ENCODE measurements at regions not wholly inside any gene's neighbourhood (a gene's known extent, or its start where the extent isn't known, plus 50 kb on each side); places are given as distances from the start of the nearest gene placed in this dataset.

DNA sequence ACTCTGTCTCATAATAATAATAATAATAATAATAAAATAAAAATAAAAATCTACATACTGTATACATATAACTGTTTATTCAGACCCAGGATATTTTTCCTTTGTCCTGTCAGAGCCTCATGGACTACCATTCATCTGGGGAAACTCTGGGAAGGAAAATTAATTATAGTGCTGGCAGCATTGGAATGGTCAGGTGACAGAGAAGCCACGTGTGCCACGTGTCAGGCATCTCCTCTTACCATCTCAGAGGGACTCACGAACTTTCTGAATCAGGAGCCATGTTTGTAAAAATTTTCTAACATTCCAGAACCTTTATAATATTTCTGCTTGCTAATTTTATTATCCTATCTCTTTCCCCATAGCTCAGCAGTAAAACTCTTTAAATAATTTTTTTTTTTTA is 97.8 kb upstream of the HNRNPU start:
- Mint-ChIP-seq H3K27ac (no peak overlapping the region), H3K27me3 (peaks cover 3% of the 10 kb centered on the region), H3K4me1 (peaks cover 14% of the 10 kb centered on the region), H3K36me3 (ENCODE audit: low read depth) (no peaks in the 10 kb centered on the region), H3K4me3 (no peak overlapping the region), H3K9me3 (no peaks in the 10 kb centered on the region)
- no peak for DNase-seq
- ChIA-PET POLR2A (no interaction called here), CTCF (no interaction called here)

DNA sequence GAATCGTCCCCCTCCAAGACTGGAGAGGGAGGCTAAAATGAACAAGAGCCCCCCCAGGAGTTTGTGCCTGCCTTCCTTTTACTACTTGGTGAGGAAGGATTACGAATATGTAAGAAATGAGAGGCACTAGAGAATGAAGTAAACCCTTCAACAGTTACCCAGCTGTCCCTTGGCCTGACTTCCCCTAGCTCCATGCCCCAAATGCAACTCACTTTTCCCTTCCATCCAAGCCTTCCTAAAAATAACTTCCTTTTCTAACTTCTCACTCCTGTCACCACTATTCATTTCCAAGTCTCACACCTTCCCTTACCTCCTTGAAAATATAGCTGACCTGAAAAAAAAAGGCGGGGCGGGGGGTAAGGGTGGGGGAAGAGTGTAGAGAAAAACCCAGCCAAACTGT is 96.6 kb upstream of the HNRNPU start:
- CTCF ChIA-PET, result interaction anchor here (0.6 kb wide), 1 partner anchor 24 kb away, joined by 3 read pairs; no protein-coding TSS in a partner anchor
- no peaks in the 10 kb centered on the region for H3K9me3 Mint-ChIP-seq
- no peak overlapping the region for H3K4me3 Mint-ChIP-seq
- POLR2A ChIA-PET, result no interaction called here
- no peak overlapping the region for H3K27ac Mint-ChIP-seq
- peaks cover 14% of the 10 kb centered on the region for H3K4me1 Mint-ChIP-seq
- peaks cover 3% of the 10 kb centered on the region for H3K27me3 Mint-ChIP-seq
- no peak for DNase-seq
- no peaks in the 10 kb centered on the region for H3K36me3 Mint-ChIP-seq (ENCODE audit: low read depth)

DNA sequence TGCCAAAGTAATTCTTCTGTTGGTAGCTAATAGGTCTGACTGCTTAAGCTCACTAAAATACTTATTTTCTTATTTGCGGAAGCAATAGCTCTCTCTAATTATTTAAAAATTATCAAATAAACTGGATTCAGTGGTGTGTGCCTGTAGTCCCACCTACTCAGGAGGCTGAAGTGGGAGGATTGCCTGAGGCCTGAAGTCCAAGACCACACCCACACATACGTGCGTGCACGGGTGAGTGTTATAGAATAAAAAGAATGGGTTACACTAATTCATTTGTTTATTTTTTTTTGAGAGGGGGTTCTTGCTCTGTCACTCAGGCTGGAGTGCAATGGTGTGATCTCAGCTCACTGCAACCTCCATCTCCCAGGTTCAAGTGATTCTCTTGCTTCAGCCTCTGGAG is 94.2 kb upstream of the HNRNPU start:
- no peak for DNase-seq
- peaks cover 3% of the 10 kb centered on the region for H3K27me3 Mint-ChIP-seq
- POLR2A ChIA-PET, result no interaction called here
- H3K4me1 Mint-ChIP-seq, result peaks cover 5% of the 10 kb centered on the region
- no peaks in the 10 kb centered on the region for H3K36me3 Mint-ChIP-seq (ENCODE audit: low read depth)
- H3K9me3 Mint-ChIP-seq, result no peaks in the 10 kb centered on the region
- CTCF ChIA-PET, result interaction anchor here (1.2 kb wide), 1 partner anchor 84 kb away, joined by 3 read pairs; no protein-coding TSS in a partner anchor
- no peak overlapping the region for H3K27ac Mint-ChIP-seq
- no peak overlapping the region for H3K4me3 Mint-ChIP-seq

DNA sequence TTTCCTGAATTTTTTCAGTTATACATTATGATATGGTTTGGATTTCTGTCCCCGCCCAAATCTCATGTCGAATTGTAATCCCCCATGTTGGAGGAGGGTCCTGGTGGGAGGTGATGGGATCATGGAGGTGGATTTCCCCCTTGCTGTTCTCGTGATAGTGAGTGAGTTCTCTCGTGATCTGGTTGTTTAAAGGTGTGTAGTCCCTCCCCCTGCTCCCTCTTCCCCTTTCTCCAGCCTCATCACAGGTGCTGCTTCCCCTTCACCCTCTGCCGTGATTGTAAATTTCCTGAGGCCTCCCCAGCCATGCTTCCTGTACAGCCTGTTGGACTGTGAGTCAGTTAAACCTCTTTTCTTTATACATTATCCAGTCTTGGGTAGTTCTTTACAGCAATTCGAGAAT is 93.2 kb upstream of the HNRNPU start:
- Mint-ChIP-seq H3K4me3 (no peak overlapping the region), H3K27ac (no peak overlapping the region), H3K9me3 (no peaks in the 10 kb centered on the region), H3K4me1 (no peaks in the 10 kb centered on the region), H3K27me3 (peaks cover 3% of the 10 kb centered on the region), H3K36me3 (ENCODE audit: low read depth) (no peaks in the 10 kb centered on the region)
- no peak for DNase-seq
- ChIA-PET POLR2A (no interaction called here), CTCF (no interaction called here)

DNA sequence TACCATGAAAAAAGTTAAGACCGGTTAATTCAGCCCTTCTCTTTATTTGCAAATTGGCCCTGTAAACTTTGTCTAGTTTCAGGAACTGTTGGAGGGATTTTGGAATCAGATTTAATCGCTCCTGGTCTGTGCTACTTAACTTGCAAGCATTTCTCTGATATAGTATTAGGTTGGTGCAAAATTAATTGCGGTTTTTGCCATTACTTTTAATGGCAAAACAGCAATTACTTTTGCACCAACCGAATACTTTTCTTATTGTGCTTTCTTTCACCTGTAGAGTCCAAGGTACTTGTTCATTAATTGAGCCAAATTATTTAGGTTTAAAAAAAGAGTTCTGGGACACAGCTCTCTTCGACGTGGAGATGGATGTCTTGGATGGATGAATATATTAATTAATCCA is 92.8 kb upstream of the HNRNPU start:
- ChIA-PET CTCF (interaction anchor here (1.4 kb wide), 1 partner anchor 12 kb away, joined by 5 read pairs; a partner anchor contains a TSS), POLR2A (no interaction called here)
- H3K4me3 Mint-ChIP-seq, result no peak overlapping the region
- peaks cover 3% of the 10 kb centered on the region for H3K27me3 Mint-ChIP-seq
- no peak overlapping the region for H3K27ac Mint-ChIP-seq
- H3K4me1 Mint-ChIP-seq, result no peaks in the 10 kb centered on the region
- H3K9me3 Mint-ChIP-seq, result no peaks in the 10 kb centered on the region
- H3K36me3 Mint-ChIP-seq (ENCODE audit: low read depth), result no peaks in the 10 kb centered on the region
- DNase-seq, result no peak

DNA sequence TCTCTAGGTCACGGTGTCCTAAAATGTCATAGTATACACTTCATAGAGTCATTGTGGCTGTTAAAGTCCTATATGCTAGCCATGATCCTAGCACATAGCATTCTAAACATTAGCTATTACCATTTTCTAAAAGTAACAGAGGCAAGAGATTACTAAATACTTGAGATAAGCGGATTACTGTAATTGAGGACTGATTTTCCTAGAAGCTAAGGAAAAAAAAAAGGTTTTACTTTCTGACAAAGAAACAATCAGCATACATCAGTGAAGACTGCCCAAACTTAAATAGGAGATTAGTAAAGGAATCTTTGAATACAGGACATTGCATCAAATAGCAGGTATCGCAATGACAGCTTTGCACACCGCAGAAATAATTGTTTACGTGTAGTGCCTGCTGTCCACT is 91.3 kb upstream of the HNRNPU start:
- no peak overlapping the region for H3K4me3 Mint-ChIP-seq
- H3K27ac Mint-ChIP-seq, result no peak overlapping the region
- peaks cover 3% of the 10 kb centered on the region for H3K27me3 Mint-ChIP-seq
- CTCF ChIA-PET, result interaction anchor here (1.4 kb wide), 1 partner anchor 14 kb away, joined by 5 read pairs; a partner anchor contains a TSS
- H3K4me1 Mint-ChIP-seq, result no peaks in the 10 kb centered on the region
- POLR2A ChIA-PET, result interaction anchor here (0.8 to 0.9 kb wide), 2 partner anchors 9 to 16 kb away, joined by 4 read pairs; no protein-coding TSS in a partner anchor
- H3K36me3 Mint-ChIP-seq (ENCODE audit: low read depth), result no peaks in the 10 kb centered on the region
- no peak for DNase-seq
- no peaks in the 10 kb centered on the region for H3K9me3 Mint-ChIP-seq

DNA sequence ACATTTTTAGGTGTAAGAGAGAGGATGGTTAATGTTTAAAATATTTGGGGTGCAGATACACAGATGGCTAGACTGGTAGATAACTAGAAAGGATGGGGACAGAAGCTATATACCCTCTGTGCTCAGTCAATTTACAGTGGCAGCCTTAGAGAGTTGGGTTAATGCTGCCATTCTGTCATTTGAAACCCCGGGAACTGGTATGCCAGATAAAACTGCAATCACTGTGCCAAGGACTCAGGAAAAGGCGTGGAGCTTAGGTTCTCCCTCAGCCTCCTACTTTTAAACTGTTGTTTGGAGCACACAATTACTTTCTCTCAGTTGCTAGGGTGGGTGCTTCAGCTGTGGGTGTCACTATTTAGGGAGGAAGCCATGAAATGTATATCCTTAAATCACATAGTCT is 90.0 kb upstream of the HNRNPU start:
- ChIA-PET POLR2A (interaction anchor here (0.9 kb wide), 1 partner anchor 10 kb away, joined by 3 read pairs; no protein-coding TSS in a partner anchor), CTCF (no interaction called here)
- Mint-ChIP-seq H3K4me3 (no peak overlapping the region), H3K27ac (no peak overlapping the region), H3K36me3 (ENCODE audit: low read depth) (no peaks in the 10 kb centered on the region), H3K4me1 (no peaks in the 10 kb centered on the region), H3K27me3 (peaks cover 3% of the 10 kb centered on the region), H3K9me3 (no peaks in the 10 kb centered on the region)
- DNase-seq, result no peak

DNA sequence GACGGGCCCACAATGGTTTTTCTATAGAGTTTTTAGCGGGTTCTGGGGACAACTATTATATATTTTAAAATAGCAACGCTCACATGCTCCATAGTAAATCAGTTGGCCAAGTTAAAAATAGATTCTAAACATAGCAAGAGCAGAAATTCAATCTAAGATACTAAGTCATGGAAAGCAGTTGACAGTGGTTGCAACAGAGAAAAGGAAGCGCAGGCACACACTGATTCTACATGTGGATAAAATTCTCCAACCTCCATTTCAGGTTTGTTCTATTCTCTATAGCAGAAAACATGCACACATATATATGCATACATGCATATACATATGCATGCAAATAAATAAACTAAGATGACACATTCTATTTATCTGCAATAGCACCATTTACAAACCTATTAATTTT is 89.6 kb upstream of the HNRNPU start:
- ChIA-PET CTCF (no interaction called here), POLR2A (no interaction called here)
- no peaks in the 10 kb centered on the region for H3K36me3 Mint-ChIP-seq (ENCODE audit: low read depth)
- H3K4me1 Mint-ChIP-seq, result no peaks in the 10 kb centered on the region
- DNase-seq, result no peak
- no peaks in the 10 kb centered on the region for H3K9me3 Mint-ChIP-seq
- H3K4me3 Mint-ChIP-seq, result no peak overlapping the region
- H3K27me3 Mint-ChIP-seq, result peaks cover 3% of the 10 kb centered on the region
- H3K27ac Mint-ChIP-seq, result no peak overlapping the region

DNA sequence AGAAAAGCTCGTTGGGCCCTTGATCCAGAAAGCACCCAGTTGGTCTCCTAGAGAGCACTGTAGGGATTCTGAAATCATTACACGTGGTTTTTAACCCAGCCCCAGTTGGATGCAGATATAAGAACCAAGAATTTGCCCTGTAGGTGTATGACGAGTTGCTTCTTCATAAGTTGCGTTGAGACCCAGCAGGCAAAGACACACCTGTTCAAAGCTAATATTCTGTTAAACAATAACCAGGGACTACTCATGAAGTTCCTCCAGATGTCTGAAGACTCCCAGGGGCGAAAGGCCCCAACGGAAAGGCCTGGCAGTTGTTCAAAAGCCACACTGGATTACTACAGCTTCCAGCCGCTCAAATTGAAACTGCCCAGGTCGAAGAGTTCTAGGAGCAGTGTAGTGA is 88.6 kb upstream of the HNRNPU start:
- POLR2A ChIA-PET, result no interaction called here
- no peaks in the 10 kb centered on the region for H3K36me3 Mint-ChIP-seq (ENCODE audit: low read depth)
- CTCF ChIA-PET, result interaction anchor here (0.5 kb wide), 1 partner anchor 338 kb away, joined by 5 read pairs; no protein-coding TSS in a partner anchor
- no peak overlapping the region for H3K4me3 Mint-ChIP-seq
- DNase-seq, result no peak
- no peaks in the 10 kb centered on the region for H3K9me3 Mint-ChIP-seq
- peaks cover 3% of the 10 kb centered on the region for H3K27me3 Mint-ChIP-seq
- no peaks in the 10 kb centered on the region for H3K4me1 Mint-ChIP-seq
- no peak overlapping the region for H3K27ac Mint-ChIP-seq

DNA sequence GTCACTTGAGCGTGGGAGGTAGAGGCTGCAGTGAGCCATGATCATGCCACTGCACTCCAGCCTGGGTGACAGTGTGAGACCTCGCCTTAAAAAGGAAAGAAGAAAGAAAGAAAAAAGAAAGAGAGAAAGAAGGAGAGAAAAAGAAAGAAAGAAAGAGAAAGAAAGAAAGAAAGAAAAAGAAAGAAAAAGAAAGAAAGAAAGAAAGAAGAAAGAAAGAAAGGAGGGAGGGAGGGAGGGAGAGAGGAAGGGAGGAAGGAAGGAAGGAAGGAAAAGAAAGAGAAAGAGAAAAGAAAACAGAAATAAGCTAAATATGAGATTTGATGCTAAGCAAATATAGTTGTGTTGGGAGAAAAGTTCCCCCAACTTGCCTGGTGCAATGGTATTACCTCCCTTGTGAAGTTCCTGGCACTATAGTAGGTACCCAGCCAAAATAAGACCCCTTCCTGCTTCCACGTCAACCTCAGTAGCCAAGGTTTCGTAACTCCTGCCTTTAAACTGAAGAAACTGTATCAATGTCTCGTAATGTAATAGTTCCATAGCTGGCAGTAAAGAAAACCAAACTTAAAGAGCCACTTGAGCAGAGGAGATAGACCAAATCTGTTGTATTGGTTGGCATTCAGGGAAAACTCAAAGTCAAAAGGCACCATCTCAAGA is 88.1 kb upstream of the HNRNPU start:
- H3K9me3 Mint-ChIP-seq, result no peaks in the 10 kb centered on the region

DNA sequence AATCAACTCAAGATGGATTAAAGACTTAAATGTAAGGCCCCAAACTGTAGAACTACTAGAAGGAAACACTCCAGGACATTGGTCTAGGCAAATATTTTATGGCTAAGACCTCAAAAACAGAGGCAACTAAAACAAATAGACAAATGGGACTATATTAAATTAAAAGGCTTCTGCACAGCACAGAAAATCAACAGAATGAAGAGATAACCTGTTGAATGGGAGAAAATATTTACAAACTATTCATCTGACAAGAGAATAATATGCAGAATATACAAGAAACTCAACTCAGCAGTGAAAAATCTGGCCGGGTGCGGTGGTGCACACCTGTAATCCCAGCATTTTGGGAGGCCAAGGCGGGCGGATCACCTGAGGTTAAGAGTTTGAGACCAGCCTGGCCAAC is 84.1 kb upstream of the HNRNPU start:
- Mint-ChIP-seq H3K27ac (no peak overlapping the region), H3K4me3 (no peak overlapping the region), H3K4me1 (no peaks in the 10 kb centered on the region), H3K9me3 (no peaks in the 10 kb centered on the region), H3K36me3 (ENCODE audit: low read depth) (no peaks in the 10 kb centered on the region), H3K27me3 (peaks cover 5% of the 10 kb centered on the region)
- POLR2A ChIA-PET, result interaction anchor here (1.0 kb wide), 1 partner anchor 85 kb away, joined by 3 read pairs; no protein-coding TSS in a partner anchor
- CTCF ChIA-PET, result no interaction called here
- DNase-seq, result no peak

More for the DNA sequence above, 88.1 kb upstream of the HNRNPU start:
- H3K4me1 Mint-ChIP-seq, result no peaks in the 10 kb centered on the region
- DNase-seq, result no peak
- H3K4me3 Mint-ChIP-seq, result no peak overlapping the region
- no peaks in the 10 kb centered on the region for H3K27me3 Mint-ChIP-seq
- no peaks in the 10 kb centered on the region for H3K36me3 Mint-ChIP-seq (ENCODE audit: low read depth)
- H3K27ac Mint-ChIP-seq, result no peak overlapping the region
- ChIA-PET CTCF (no interaction called here), POLR2A (no interaction called here)

DNA sequence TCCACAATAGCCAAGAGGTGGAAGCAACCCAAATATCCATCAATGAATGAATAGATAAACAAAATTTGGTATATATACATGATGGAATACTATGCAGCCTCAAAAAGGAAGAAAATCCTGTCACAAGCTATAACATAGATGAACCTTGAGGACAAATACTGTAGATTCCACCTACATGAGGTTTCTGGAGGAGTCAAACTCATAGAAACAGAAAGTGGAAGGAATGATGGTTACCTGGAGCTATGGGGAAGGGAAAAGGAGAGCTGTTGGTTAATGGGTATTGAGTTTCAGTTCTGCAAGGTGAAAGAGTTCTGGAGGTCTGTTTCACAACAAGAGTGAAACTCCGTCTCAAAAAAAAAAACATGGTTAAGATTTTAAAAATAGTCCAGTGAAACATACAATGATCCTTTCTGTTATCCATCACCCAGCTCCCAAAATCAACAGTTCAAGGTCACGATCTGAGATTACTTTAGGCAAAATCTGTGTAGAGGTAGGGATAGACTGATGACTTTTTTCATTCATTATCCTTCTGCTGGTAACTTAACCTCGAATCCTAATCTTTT is 80.8 kb upstream of the HNRNPU start:
- ChIA-PET POLR2A (interaction anchor here (1.9 kb wide), 1 partner anchor 22 kb away, joined by 4 read pairs; no protein-coding TSS in a partner anchor), CTCF (no interaction called here)
- H3K4me3 Mint-ChIP-seq, result no peak overlapping the region
- DNase-seq, result no peak
- peaks cover 5% of the 10 kb centered on the region for H3K27me3 Mint-ChIP-seq
- H3K9me3 Mint-ChIP-seq, result no peaks in the 10 kb centered on the region
- no peaks in the 10 kb centered on the region for H3K36me3 Mint-ChIP-seq (ENCODE audit: low read depth)
- H3K27ac Mint-ChIP-seq, result no peak overlapping the region
- no peaks in the 10 kb centered on the region for H3K4me1 Mint-ChIP-seq

DNA sequence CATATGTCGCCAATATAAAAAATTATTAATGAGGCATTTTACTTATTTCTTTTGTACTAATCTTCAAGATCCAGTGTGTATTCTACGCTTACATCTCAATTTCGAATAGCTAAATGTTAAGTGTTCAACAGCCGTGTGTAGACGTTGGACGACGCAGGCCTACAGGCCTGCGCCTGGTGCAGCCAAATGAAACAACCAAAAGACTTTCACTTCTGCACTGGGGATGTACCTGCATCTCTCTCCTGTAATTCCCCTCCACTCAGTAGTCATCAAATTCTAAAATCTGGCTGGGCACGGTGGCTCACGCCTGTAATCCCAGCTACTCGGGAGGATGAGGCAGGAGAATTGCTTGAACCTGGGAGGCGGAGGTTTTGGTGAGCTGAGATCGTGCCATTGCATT is 76.8 kb upstream of the HNRNPU start:
- Mint-ChIP-seq H3K4me1 (no peaks in the 10 kb centered on the region), H3K9me3 (no peaks in the 10 kb centered on the region), H3K36me3 (ENCODE audit: low read depth) (no peaks in the 10 kb centered on the region), H3K27ac (no peak overlapping the region), H3K4me3 (no peak overlapping the region), H3K27me3 (no peaks in the 10 kb centered on the region)
- ChIA-PET POLR2A (no interaction called here), CTCF (no interaction called here)
- no peak for DNase-seq

DNA sequence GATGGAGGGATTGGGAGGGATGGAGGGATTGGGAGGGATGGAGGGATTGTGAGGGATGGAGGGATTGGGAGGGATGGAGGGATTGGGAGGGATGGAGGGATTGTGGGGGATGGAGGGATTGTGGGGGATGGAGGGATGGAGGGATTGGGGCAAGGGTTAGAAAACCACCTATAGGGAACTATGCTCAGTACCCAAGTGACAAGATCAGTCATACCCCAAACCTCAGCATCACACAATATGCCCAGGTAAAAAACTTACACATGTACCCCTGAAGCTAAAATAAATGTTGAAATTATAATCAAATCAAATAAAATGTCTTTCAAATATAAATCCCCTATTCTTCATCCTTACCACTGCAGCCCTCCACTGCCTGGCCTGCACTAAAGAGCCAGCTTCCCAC is 72.8 kb upstream of the HNRNPU start:
- H3K27ac Mint-ChIP-seq, result no peak overlapping the region
- no peaks in the 10 kb centered on the region for H3K4me1 Mint-ChIP-seq
- H3K36me3 Mint-ChIP-seq (ENCODE audit: low read depth), result no peaks in the 10 kb centered on the region
- H3K27me3 Mint-ChIP-seq, result no peaks in the 10 kb centered on the region
- no peak for DNase-seq
- CTCF ChIA-PET, result interaction anchor here (0.6 to 1.3 kb wide), 3 partner anchors 34 to 518 kb away, joined by 4 to 5 read pairs (median 4); no protein-coding TSS in a partner anchor
- H3K9me3 Mint-ChIP-seq, result no peaks in the 10 kb centered on the region
- POLR2A ChIA-PET, result no interaction called here
- H3K4me3 Mint-ChIP-seq, result no peak overlapping the region

Measured in activated CD4-positive, alpha-beta memory T cell treated with anti-CD3 and anti-CD28 coated beads, Interleukin-2, amount 10 ng/mL, durations not matched to agents 7 days and 5 days (primary cell).